Esophagus squamous epithelium (tissue), 4 donors: ENCODE measurements at regions not wholly inside any gene's neighbourhood (a gene's known extent, or its start where the extent isn't known, plus 50 kb on each side); places are given as distances from the start of the nearest gene placed in this dataset.

Experiments
- CTCF ChIP-seq, 6 experiments: fragments of 450-650 bp in 4 of 6; fragments of 200-600 bp in 2 of 6; sonication (generic) in 2 of 6; IDR thresholded peaks; one replicate each; pipeline ENCODE4 v1.5.1; 2016 to 2019; ENCODE audit warnings: antibody characterized with exemption in 6 of 6, mild to moderate bottlenecking in 4 of 6, moderate library complexity in 4 of 6
- POLR2A ChIP-seq, 4 donors: fragments of 450-650 bp; IDR thresholded peaks; one replicate each; pipeline ENCODE4 v1.6.1; 2017; ENCODE audit warnings: antibody characterized with exemption in 4 of 4, mild to moderate bottlenecking in 4 of 4, moderate library complexity in 3 of 4

- TF ChIP-seq CTCF (IDR thresholded peaks at IDR 0.05): no peak
- TF ChIP-seq POLR2A (IDR thresholded peaks at IDR 0.05): no peak
Measured at GRCh38 chr4:145297556-145297955, 117.2 kb upstream of the OTUD4 start.
